ENCODE measurements at regions not wholly inside any gene's neighbourhood (a gene's known extent, or its start where the extent isn't known, plus 50 kb on each side); places are given as distances from the start of the nearest gene placed in this dataset.

GRCh38 chr18:34121200-34121721 lies 103.5 kb downstream of the NOL4 start (continued):
- TF ChIP-seq PRDM6 (tag by site-specific recombination; IDR thresholded peaks at IDR 0.05) (peak; percentile 92), ZSCAN4 (tag by site-specific recombination; IDR thresholded peaks at IDR 0.05) (no peak), ZBTB49 (tag by site-specific recombination; IDR thresholded peaks at IDR 0.05; ENCODE audit: low read depth) (no peak), ZNF571 (tag by site-specific recombination; IDR thresholded peaks at IDR 0.05) (no peak), ZNF146 (tag by site-specific recombination; IDR thresholded peaks at IDR 0.05) (no peak), ZNF501 (tag by site-specific recombination; IDR thresholded peaks at IDR 0.05) (no peak), ZBTB44 (tag by site-specific recombination; IDR thresholded peaks at IDR 0.05) (no peak), ZSCAN23 (tag by site-specific recombination; IDR thresholded peaks at IDR 0.05) (no peak), HOXA7 (CRISPR knock-in tag; IDR thresholded peaks at IDR 0.05; ENCODE audit: borderline replicate concordance) (no peak), IKZF3 (tag by site-specific recombination; IDR thresholded peaks at IDR 0.05) (0 out of 2 replicates have a peak, but pooled peaks have one; percentile 39), ZNF394 (tag by site-specific recombination; IDR thresholded peaks at IDR 0.05; ENCODE audit: borderline replicate concordance) (no peak), ZNF354C (tag by site-specific recombination; IDR thresholded peaks at IDR 0.05; ENCODE audit: borderline replicate concordance, low read depth) (no peak), INSM2 (tag by site-specific recombination; IDR thresholded peaks at IDR 0.05) (peak; percentile 74; the same call in 1 of the 2 replicates), ZNF549 (tag by site-specific recombination; IDR thresholded peaks at IDR 0.05) (no peak), ZNF692 (tag by site-specific recombination; IDR thresholded peaks at IDR 0.05) (0 out of 2 replicates have a peak, but pooled peaks have one; percentile 15), GLIS1 (tag by site-specific recombination; IDR thresholded peaks at IDR 0.05) (peak; percentile 60; the same call in 1 of the 2 replicates), TRIM28 (IDR thresholded peaks at IDR 0.05; ENCODE audit: borderline replicate concordance, low read length) (peak; percentile 96), YY1 (tag by site-specific recombination; IDR thresholded peaks at IDR 0.05) (no peak), ZNF404 (tag by site-specific recombination; IDR thresholded peaks at IDR 0.05) (no peak), REST (tag by site-specific recombination; IDR thresholded peaks at IDR 0.05) (no peak), ZNF843 (tag by site-specific recombination; IDR thresholded peaks at IDR 0.05) (no peak; the same call in 1 of the 2 replicates), KLF8 (tag by site-specific recombination; IDR thresholded peaks at IDR 0.05) (0 out of 2 replicates have a peak, but pooled peaks have one; percentile 23), ZNF16 (tag by site-specific recombination; IDR thresholded peaks at IDR 0.05; ENCODE audit: low read depth) (no peak), SCRT1 (tag by site-specific recombination; IDR thresholded peaks at IDR 0.05; ENCODE audit: borderline replicate concordance) (no peak), ZXDB (tag by site-specific recombination; IDR thresholded peaks at IDR 0.05) (peak; percentile 65; the same call in 1 of the 2 replicates), ZBTB48 (tag by site-specific recombination; IDR thresholded peaks at IDR 0.05) (peak; percentile 57)

Measured in HEK293 (cell line).